Fibroblast of lung (primary cell): ENCODE measurements at regions not wholly inside any gene's neighbourhood (a gene's known extent, or its start where the extent isn't known, plus 50 kb on each side); places are given as distances from the start of the nearest gene placed in this dataset.
A peak's percentile ranks its signal among the peaks of the same experiment; 100 is the strongest.

Experiments used
- DNase-seq, 2 donors: peaks; one replicate each; pipeline versions ENCODE4 v3.0.0 to v3.0.0-alpha.2; 2010; ENCODE audit warnings: low read depth in 2 of 2
- H2AFZ ChIP-seq: 2 replicates; pipeline ENCODE4 v1.5.1; 2012; ENCODE audit warnings: low read length, control low read depth, inconsistent platforms
- H3K27ac ChIP-seq: 2 replicates; pipeline ENCODE4 v1.5.1; 2011; ENCODE audit warnings: low read length, control low read depth; ENCODE audit not compliant: insufficient read depth
- H3K27me3 ChIP-seq: 2 replicates; pipeline ENCODE4 v1.5.1; 2011; ENCODE audit warnings: mild to moderate bottlenecking, low read length; ENCODE audit not compliant: control insufficient read depth, insufficient read depth
- H3K36me3 ChIP-seq: 2 replicates; pipeline ENCODE4 v1.5.1; 2011; ENCODE audit warnings: low read length; ENCODE audit not compliant: control insufficient read depth, insufficient read depth
- H3K4me1 ChIP-seq: 2 replicates; pipeline ENCODE4 v1.5.1; 2011; ENCODE audit warnings: low read length; ENCODE audit not compliant: control insufficient read depth, insufficient read depth; ENCODE audit errors: extremely low read depth
- H3K4me2 ChIP-seq: 2 replicates; pipeline ENCODE4 v1.5.1; 2011; ENCODE audit warnings: low read length, control low read depth; ENCODE audit not compliant: insufficient read depth; ENCODE audit errors: extremely low read depth
- H3K4me3 ChIP-seq, 4 experiments: fragments of 200-600 bp in 1 of 4; sonication (generic) in 1 of 4; replicated peaks in 1 of 4; 2 replicates each; pipeline ENCODE4 v1.5.1; 2011 to 2016; ENCODE audit warnings: low read length in 4 of 4, low read depth in 3 of 4, mild to moderate bottlenecking in 3 of 4, control low read depth in 2 of 4, inconsistent platforms in 1 of 4, mixed read lengths in 1 of 4; ENCODE audit not compliant: insufficient read depth in 1 of 4; ENCODE audit errors: control extremely low read depth in 1 of 4
- H3K79me2 ChIP-seq: 2 replicates; pipeline ENCODE4 v1.5.1; 2012; ENCODE audit warnings: mild to moderate bottlenecking, low read length, inconsistent platforms; ENCODE audit not compliant: control insufficient read depth, insufficient read depth
- H3K9ac ChIP-seq: 2 replicates; pipeline ENCODE4 v1.5.1; 2011; ENCODE audit warnings: mild to moderate bottlenecking, low read length, control low read depth; ENCODE audit not compliant: insufficient read depth
- H3K9me3 ChIP-seq: 2 replicates; pipeline ENCODE4 v1.5.1; 2012; ENCODE audit warnings: low read depth, low read length; ENCODE audit not compliant: control insufficient read depth, insufficient read depth
- H4K20me1 ChIP-seq: 2 replicates; pipeline ENCODE4 v1.5.1; 2011; ENCODE audit warnings: low read length; ENCODE audit not compliant: control insufficient read depth, insufficient read depth; ENCODE audit errors: extremely low read depth
- EZH2 ChIP-seq: IDR thresholded peaks from 2 replicates; pipeline ENCODE4 v1.5.1; 2012; ENCODE audit warnings: low read length, control low read depth, mild to moderate bottlenecking; ENCODE audit errors: missing control alignments
- TF ChIP-seq, protein P1 (sequence below), 2 donors: IDR thresholded peaks in 1 of 2; conservative IDR thresholded peaks in 1 of 2; 1 replicate in 1 of 2; 2 replicates in 1 of 2; pipeline ENCODE4 v1.5.1; 2011 to 2012; ENCODE audit warnings: low read length in 2 of 2, control low read depth in 1 of 2, inconsistent platforms in 1 of 2, low read depth in 1 of 2, mild to moderate bottlenecking in 1 of 2

DNA sequence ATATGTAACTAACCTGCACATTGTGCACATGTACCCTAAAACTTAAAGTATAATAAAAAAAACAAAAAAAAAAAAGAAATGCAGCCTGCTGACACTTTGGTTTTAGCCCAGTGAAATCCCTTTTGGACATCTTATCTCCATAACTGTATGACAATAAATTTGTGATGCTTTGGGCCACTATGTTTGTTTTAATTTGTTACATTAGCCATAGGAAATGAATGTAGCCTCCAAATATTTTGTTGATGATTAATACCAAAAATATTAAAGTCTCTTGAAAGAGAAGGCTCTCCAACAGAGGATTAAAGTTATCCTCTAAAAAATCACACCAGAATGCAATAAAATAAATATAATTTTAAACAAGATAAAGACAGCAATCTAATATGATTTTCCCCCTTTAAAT, 852.7 kb upstream of the SLIT2 start:
- H3K27me3 ChIP-seq, result no peaks in the 10 kb centered on the region
- TF ChIP-seq EZH2, result no peak
- TF ChIP-seq, protein P1, sequence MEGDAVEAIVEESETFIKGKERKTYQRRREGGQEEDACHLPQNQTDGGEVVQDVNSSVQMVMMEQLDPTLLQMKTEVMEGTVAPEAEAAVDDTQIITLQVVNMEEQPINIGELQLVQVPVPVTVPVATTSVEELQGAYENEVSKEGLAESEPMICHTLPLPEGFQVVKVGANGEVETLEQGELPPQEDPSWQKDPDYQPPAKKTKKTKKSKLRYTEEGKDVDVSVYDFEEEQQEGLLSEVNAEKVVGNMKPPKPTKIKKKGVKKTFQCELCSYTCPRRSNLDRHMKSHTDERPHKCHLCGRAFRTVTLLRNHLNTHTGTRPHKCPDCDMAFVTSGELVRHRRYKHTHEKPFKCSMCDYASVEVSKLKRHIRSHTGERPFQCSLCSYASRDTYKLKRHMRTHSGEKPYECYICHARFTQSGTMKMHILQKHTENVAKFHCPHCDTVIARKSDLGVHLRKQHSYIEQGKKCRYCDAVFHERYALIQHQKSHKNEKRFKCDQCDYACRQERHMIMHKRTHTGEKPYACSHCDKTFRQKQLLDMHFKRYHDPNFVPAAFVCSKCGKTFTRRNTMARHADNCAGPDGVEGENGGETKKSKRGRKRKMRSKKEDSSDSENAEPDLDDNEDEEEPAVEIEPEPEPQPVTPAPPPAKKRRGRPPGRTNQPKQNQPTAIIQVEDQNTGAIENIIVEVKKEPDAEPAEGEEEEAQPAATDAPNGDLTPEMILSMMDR (conservative IDR thresholded peaks at IDR 0.05 in 1 of 2, IDR thresholded peaks at IDR 0.05 in 1 of 2; ENCODE audit: low read depth in 1 of 2, low read length in 2 of 2), result no peak
- no peak overlapping the region for H3K9ac ChIP-seq
- H3K79me2 ChIP-seq, result no peaks in the 10 kb centered on the region
- H3K27ac ChIP-seq, result no peak overlapping the region
- H3K9me3 ChIP-seq, result no peaks in the 10 kb centered on the region
- H4K20me1 ChIP-seq, result no peaks in the 10 kb centered on the region
- no peaks in the 10 kb centered on the region for H3K4me1 ChIP-seq
- no peak overlapping the region for H3K4me2 ChIP-seq
- DNase-seq, result peak; percentile 45 to 54
- H3K4me3 ChIP-seq, result no peak overlapping the region
- no peak overlapping the region for H2AFZ ChIP-seq
- no peaks in the 10 kb centered on the region for H3K36me3 ChIP-seq

DNA sequence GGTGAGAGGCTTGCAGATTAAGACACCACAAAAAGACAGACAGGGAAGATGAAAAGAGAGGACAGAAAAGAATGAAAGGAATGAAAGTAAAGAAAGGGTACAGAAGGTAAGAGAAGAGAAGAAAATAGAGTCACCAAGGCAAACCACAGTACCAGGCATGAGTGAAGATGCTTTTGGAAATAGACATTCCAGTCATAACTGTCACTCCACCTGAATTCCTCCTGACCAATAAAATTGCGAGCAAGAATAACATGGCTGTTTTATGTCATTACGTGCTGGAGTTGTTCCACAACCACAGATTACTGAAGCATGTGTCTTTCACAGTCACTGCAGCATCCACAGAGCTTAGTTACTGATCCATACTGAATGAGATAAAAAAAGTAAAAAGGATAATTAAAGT, 864.9 kb upstream of the SLIT2 start:
- Histone ChIP-seq H3K9me3 (no peaks in the 10 kb centered on the region), H2AFZ (peak overlapping the region; percentile 20), H3K9ac (no peak overlapping the region), H3K4me2 (no peak overlapping the region), H3K4me3 (no peak overlapping the region), H3K27me3 (no peaks in the 10 kb centered on the region), H3K4me1 (no peaks in the 10 kb centered on the region), H4K20me1 (no peaks in the 10 kb centered on the region), H3K36me3 (no peaks in the 10 kb centered on the region), H3K79me2 (no peaks in the 10 kb centered on the region), H3K27ac (no peak overlapping the region)
- peak in 1 of 2 donors; percentile 46 for DNase-seq
- TF ChIP-seq EZH2, result no peak
- TF ChIP-seq, protein P1 (conservative IDR thresholded peaks at IDR 0.05 in 1 of 2, IDR thresholded peaks at IDR 0.05 in 1 of 2; ENCODE audit: low read depth in 1 of 2, low read length in 2 of 2), result no peak

DNA sequence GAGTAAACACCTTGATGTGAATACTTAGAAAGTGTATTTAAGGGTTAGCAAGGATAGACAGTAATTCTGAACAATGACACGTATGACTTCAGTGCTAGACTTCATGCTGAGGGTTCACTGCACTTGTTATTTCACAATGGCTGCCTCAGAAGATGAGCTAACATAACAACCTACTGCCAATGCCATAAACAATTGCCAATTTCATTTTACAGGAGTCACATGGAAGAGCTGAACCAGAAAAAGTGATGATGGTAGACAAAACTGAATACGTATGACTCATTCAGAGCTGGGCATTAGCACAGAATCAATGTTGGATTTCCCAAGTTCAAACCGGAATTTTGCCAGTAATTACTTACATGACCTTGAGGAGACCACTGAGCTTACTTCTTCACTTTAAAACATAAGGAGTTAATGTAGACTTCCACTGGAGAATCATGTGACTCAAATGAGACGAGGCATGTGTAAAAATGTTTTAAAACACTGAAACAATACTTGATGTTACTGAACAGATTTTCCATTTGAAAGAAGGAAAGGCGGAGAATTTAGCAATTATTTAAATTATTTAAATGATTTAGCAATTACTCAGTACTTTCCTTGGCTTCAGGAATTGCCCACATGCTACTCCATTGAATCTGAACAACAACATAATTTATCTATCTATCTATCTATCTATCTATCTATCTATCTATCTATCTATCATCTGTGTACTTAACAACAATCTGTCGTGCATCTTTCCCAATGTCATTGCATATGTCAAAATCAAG, 868.5 kb upstream of the SLIT2 start:
- no peak overlapping the region for H2AFZ ChIP-seq
- H3K27ac ChIP-seq, result no peak overlapping the region
- no peak overlapping the region for H3K4me2 ChIP-seq
- no peaks in the 10 kb centered on the region for H3K9me3 ChIP-seq
- H3K36me3 ChIP-seq, result no peaks in the 10 kb centered on the region
- TF ChIP-seq, protein P1 (conservative IDR thresholded peaks at IDR 0.05 in 1 of 2, IDR thresholded peaks at IDR 0.05 in 1 of 2; ENCODE audit: low read depth in 1 of 2, low read length in 2 of 2), result no peak
- no peak for TF ChIP-seq EZH2
- peak; percentile 49 to 63 for DNase-seq
- H3K9ac ChIP-seq, result no peak overlapping the region
- no peaks in the 10 kb centered on the region for H4K20me1 ChIP-seq
- no peak overlapping the region for H3K4me3 ChIP-seq
- peaks cover 5% of the 10 kb centered on the region for H3K4me1 ChIP-seq
- H3K79me2 ChIP-seq, result no peaks in the 10 kb centered on the region
- no peaks in the 10 kb centered on the region for H3K27me3 ChIP-seq
